K562 (cell line): ENCODE measurements at regions not wholly inside any gene's neighbourhood (a gene's known extent, or its start where the extent isn't known, plus 50 kb on each side); places are given as distances from the start of the nearest gene placed in this dataset.

Source experiments
- ATAC-seq: fragments of 200-7000 bp; cut with Tn5 transposase; 3 replicates; pipeline ENCODE4 v1.9.1; 2020; ENCODE audit warnings: moderate library complexity
- BruUV-seq: library from RNA; stranded (reverse); fragments of 400-500 nt; replicated peaks from 2 replicates; lab custom pipeline; 2021; lab: Mats Ljungman, UMichigan
- CTCF ChIA-PET: fragments of 300-600 bp; formaldehyde crosslinking; extraction: SDS; loops from one replicate; lab custom pipeline; 2021; ENCODE audit warnings: low intra/inter-chr PET ratio; lab: Yijun Ruan, JAX
- POLR2A ChIA-PET: fragments of 300-600, 350-650 bp; sonication (Branson Sonifier 250); formaldehyde crosslinking; extraction: SDS; loops from one replicate; lab custom pipeline; 2021; ENCODE audit warnings: antibody characterized with exemption, inconsistent platforms; lab: Yijun Ruan, JAX
- DNase-seq, 4 experiments: peaks; one replicate each; pipeline versions ENCODE4 v3.0.0 to v3.0.0-alpha.2; 2011 to 2018; ENCODE audit warnings: low spot score in 3 of 4, mixed read lengths in 3 of 4; ENCODE audit errors: extremely low read depth in 1 of 4
- FAIRE-seq: peaks from 2 replicates; lab custom pipeline; 2011; peaks lifted over from hg19 to GRCh38; lab: Jason Lieb, UNC
- H2AFZ ChIP-seq: 2 replicates; pipeline ENCODE4 v1.6.0; 2011; ENCODE audit warnings: low read depth, low read length, control low read depth, inconsistent platforms
- H3K27ac ChIP-seq: fragments of 200-600 bp; 3 replicates; pipeline ENCODE4 v1.8.0; 2011; ENCODE audit warnings: low read depth, mild to moderate bottlenecking, control low read depth, inconsistent platforms, low read length, moderate library complexity, mixed read lengths; ENCODE audit errors: extremely low read depth
- H3K27me3 ChIP-seq, 2 experiments: fragments of 300-600 bp in 1 of 2; 2 replicates in 1 of 2; 3 replicates in 1 of 2; pipeline versions ENCODE4 v1.6.0 to v1.8.0; 2011; ENCODE audit warnings: inconsistent platforms in 2 of 2, low read length in 2 of 2, mild to moderate bottlenecking in 1 of 2, mixed read lengths in 1 of 2, moderate library complexity in 1 of 2; ENCODE audit not compliant: control insufficient read depth in 2 of 2, insufficient read depth in 2 of 2
- H3K36me3 ChIP-seq: fragments of 300-600 bp; 3 replicates; pipeline ENCODE4 v1.8.0; 2011; ENCODE audit warnings: mild to moderate bottlenecking, low read length, inconsistent platforms; ENCODE audit not compliant: control insufficient read depth, insufficient read depth
- H3K4me1 ChIP-seq, 2 experiments: fragments of 200-600 bp in 1 of 2; replicated peaks in 1 of 2; 2 replicates in 1 of 2; 3 replicates in 1 of 2; pipeline versions ENCODE4 v1.5.1 to v1.8.0; 2011; ENCODE audit warnings: inconsistent platforms in 2 of 2, low read length in 2 of 2, mild to moderate bottlenecking in 1 of 2, mixed read lengths in 1 of 2, moderate library complexity in 1 of 2; ENCODE audit not compliant: control insufficient read depth in 2 of 2, insufficient read depth in 2 of 2
- H3K4me2 ChIP-seq: 2 replicates; pipeline ENCODE4 v1.6.1; 2011; ENCODE audit warnings: low read length, control low read depth, inconsistent platforms, mixed read lengths; ENCODE audit not compliant: insufficient read depth
- H3K4me3 ChIP-seq: fragments of 200-600 bp; sonication (generic), shearing (Covaris generic); 2 replicates; pipeline ENCODE4 v1.5.1; 2016; ENCODE audit warnings: control low read depth, inconsistent platforms
- H3K79me2 ChIP-seq: fragments of 200-600 bp; 3 replicates; pipeline ENCODE4 v1.8.0; 2011; ENCODE audit warnings: low read length, inconsistent platforms; ENCODE audit not compliant: control insufficient read depth, insufficient read depth
- H3K9ac ChIP-seq, 2 experiments: 2 replicates each; pipeline versions ENCODE4 v1.6.0 to v1.6.1; 2011; ENCODE audit warnings: low read depth in 2 of 2, low read length in 2 of 2, control low read depth in 1 of 2, inconsistent platforms in 1 of 2, mild to moderate bottlenecking in 1 of 2, mixed read lengths in 1 of 2; ENCODE audit not compliant: insufficient read depth in 1 of 2
- H3K9me1 ChIP-seq: one replicate; pipeline ENCODE4 v1.6.0; 2011; ENCODE audit warnings: inconsistent platforms, mild to moderate bottlenecking, low read length, moderate library complexity; ENCODE audit not compliant: control insufficient read depth, insufficient read depth
- H3K9me3 ChIP-seq: replicated peaks from 2 replicates; pipeline ENCODE4 v1.5.1; 2011; ENCODE audit warnings: low read depth, low read length, inconsistent platforms; ENCODE audit not compliant: control insufficient read depth, insufficient read depth
- H4K20me1 ChIP-seq: replicated peaks from 2 replicates; pipeline ENCODE4 v1.6.1; 2011; ENCODE audit warnings: low read length, inconsistent platforms, mixed read lengths; ENCODE audit not compliant: control insufficient read depth, insufficient read depth
- ARID1B ChIP-seq: fragments of 450-650 bp; IDR thresholded peaks from 2 replicates; pipeline ENCODE4 v1.6.1; 2016; ENCODE audit warnings: antibody characterized with exemption, mild to moderate bottlenecking, inconsistent platforms
- ATF6 ChIP-seq: sonication (generic); formaldehyde crosslinking; IDR thresholded peaks from 2 replicates; pipeline ENCODE4 v1.4.0; 2020; ENCODE audit warnings: mild to moderate bottlenecking, missing genetic modification reagents
- CHD1 ChIP-seq: fragments of 200-600 bp; sonication (generic); IDR thresholded peaks from one replicate; pipeline ENCODE4 v1.6.1; 2012; ENCODE audit warnings: mild to moderate bottlenecking, moderate library complexity, low read length, inconsistent platforms
- ETS2 ChIP-seq: IDR thresholded peaks from 2 replicates; pipeline ENCODE4 v1.6.1; 2016; ENCODE audit warnings: borderline replicate concordance, missing genetic modification characterization, mild to moderate bottlenecking, moderate library complexity, missing compliant biosample characterization; ENCODE audit not compliant: poor library complexity, severe bottlenecking
- GABPB2 ChIP-seq: fragments of 250-450 bp; sonication (Bioruptor Pico); conservative IDR thresholded peaks from 2 replicates; pipeline ENCODE4 v1.5.1; 2021; ENCODE audit warnings: mild to moderate bottlenecking
- MEF2A ChIP-seq: IDR thresholded peaks from 2 replicates; pipeline ENCODE4 v1.6.1; 2011; ENCODE audit warnings: low read depth, mild to moderate bottlenecking, low read length, moderate library complexity; ENCODE audit not compliant: control insufficient read depth
- RBM34 ChIP-seq: fragments of 200-400 bp; formaldehyde crosslinking; IDR thresholded peaks from 2 replicates; pipeline ENCODE4 v1.6.1; 2018; ENCODE audit warnings: low read length, borderline replicate concordance; ENCODE audit not compliant: insufficient read depth
- SMARCC2 ChIP-seq: fragments of 450-650 bp; IDR thresholded peaks from 2 replicates; pipeline ENCODE4 v1.6.1; 2017; ENCODE audit warnings: antibody characterized with exemption, moderate library complexity, mild to moderate bottlenecking, low read depth
- ZKSCAN1 ChIP-seq: fragments of 150-350 bp; IDR thresholded peaks from 2 replicates; pipeline ENCODE4 v1.6.1; 2016; ENCODE audit warnings: low read depth, low read length
- ZNF165 ChIP-seq: fragments of 250-450 bp; sonication (Bioruptor Pico); IDR thresholded peaks from 2 replicates; pipeline ENCODE4 v1.4.0; 2020; ENCODE audit warnings: borderline replicate concordance
- ZNF316 ChIP-seq: fragments of 450-650 bp; IDR thresholded peaks from 2 replicates; pipeline ENCODE4 v1.6.1; 2016
- WGBS: fragments of 100-300 bp; shearing (Covaris generic); methylation state at CpG from one replicate; pipeline ENCODE4 v1.1.6; 2016; ENCODE audit warnings: low coverage, mixed read lengths; ENCODE audit not compliant: insufficient coverage; ENCODE audit errors: missing lambda C conversion rate; 5-methylcytosine and 5-hydroxymethylcytosine counted together
- in situ Hi-C: fragments of 300-500 bp; cut with MboI; formaldehyde crosslinking; loops from 4 replicates; pipeline ENCODE4 v1.15.0; 2018; ENCODE audit warnings: inconsistent platforms, mixed read lengths
- intact Hi-C: fragments of 100-400 bp; cut with micrococcal nuclease; formaldehyde crosslinking; loops from 2 replicates; pipeline ENCODE4 v1.14.2; 2022
- TF ChIP-seq, protein P1 (sequence below): fragments of 450-650 bp; conservative IDR thresholded peaks from 2 replicates; pipeline ENCODE4 v1.6.1; 2016; ENCODE audit warnings: missing genetic modification characterization, low read depth, mild to moderate bottlenecking, control low read depth, missing compliant biosample characterization
- TF ChIP-seq, protein P2 (sequence below): fragments of 450-650 bp; IDR thresholded peaks from 2 replicates; pipeline ENCODE4 v1.6.1; 2016; ENCODE audit warnings: antibody characterized with exemption

GRCh38 chr4:143036443-143036842 is 148.3 kb upstream of the USP38 start (continued):
- TF ChIP-seq ARID1B (no peak), ETS2 (tag) (no peak), ZNF316 (no peak), MEF2A (no peak), ZNF165 (CRISPR knock-in tag) (no peak)

DNA sequence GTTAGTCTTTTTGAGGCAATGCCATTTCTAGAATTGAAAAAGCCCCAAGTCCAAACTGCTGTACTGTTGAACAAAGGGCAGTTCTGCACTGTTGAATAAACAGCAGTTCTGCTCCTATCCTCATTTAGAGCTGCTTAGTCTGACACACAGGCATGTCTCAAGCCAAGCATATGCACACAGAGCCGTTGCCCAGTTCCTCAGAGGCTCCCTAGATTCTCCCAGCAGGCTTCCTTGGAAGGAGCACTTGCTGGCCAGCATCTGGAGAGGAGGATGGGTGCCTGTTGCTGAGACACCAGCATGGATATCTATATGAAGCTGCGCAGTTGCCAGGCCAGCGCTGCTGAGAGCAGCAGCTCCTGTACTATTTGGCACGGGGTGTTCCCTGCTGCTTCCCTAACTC is 138.3 kb upstream of the USP38 start:
- no peak overlapping the region for H3K4me3 ChIP-seq
- H3K36me3 ChIP-seq = no peaks in the 10 kb centered on the region
- FAIRE-seq (no peak), DNase-seq (no peak), ATAC-seq (no peak)
- no TSS peak for BruUV-seq
- H3K27ac ChIP-seq = no peak overlapping the region
- no peak overlapping the region for H2AFZ ChIP-seq
- ChIA-PET POLR2A (no interaction called here), CTCF (no interaction called here)
- intact Hi-C loops = no loop called here
- no peaks in the 10 kb centered on the region for H3K9me3 ChIP-seq
- 0% methylated on average over 4 of the region's 4 CpGs for WGBS
- no peaks in the 10 kb centered on the region for H3K27me3 ChIP-seq
- in situ Hi-C loops = no loop called here
- no peaks in the 10 kb centered on the region for H4K20me1 ChIP-seq
- no peaks in the 10 kb centered on the region for H3K79me2 ChIP-seq
- H3K9ac ChIP-seq = no peak overlapping the region
- no peaks in the 10 kb centered on the region for H3K9me1 ChIP-seq
- no peak overlapping the region for H3K4me2 ChIP-seq
- H3K4me1 ChIP-seq = no peaks in the 10 kb centered on the region
- TF ChIP-seq GABPB2 (CRISPR knock-in tag) = no peak
- TF ChIP-seq RBM34 = no peak
- no peak for TF ChIP-seq CHD1
- TF ChIP-seq, protein P1, sequence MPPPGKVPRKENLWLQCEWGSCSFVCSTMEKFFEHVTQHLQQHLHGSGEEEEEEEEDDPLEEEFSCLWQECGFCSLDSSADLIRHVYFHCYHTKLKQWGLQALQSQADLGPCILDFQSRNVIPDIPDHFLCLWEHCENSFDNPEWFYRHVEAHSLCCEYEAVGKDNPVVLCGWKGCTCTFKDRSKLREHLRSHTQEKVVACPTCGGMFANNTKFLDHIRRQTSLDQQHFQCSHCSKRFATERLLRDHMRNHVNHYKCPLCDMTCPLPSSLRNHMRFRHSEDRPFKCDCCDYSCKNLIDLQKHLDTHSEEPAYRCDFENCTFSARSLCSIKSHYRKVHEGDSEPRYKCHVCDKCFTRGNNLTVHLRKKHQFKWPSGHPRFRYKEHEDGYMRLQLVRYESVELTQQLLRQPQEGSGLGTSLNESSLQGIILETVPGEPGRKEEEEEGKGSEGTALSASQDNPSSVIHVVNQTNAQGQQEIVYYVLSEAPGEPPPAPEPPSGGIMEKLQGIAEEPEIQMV (tag) = no peak
- no peak for TF ChIP-seq ZKSCAN1
- no peak for TF ChIP-seq SMARCC2
- no peak for TF ChIP-seq ATF6 (CRISPR knock-in tag)
- TF ChIP-seq, protein P2, sequence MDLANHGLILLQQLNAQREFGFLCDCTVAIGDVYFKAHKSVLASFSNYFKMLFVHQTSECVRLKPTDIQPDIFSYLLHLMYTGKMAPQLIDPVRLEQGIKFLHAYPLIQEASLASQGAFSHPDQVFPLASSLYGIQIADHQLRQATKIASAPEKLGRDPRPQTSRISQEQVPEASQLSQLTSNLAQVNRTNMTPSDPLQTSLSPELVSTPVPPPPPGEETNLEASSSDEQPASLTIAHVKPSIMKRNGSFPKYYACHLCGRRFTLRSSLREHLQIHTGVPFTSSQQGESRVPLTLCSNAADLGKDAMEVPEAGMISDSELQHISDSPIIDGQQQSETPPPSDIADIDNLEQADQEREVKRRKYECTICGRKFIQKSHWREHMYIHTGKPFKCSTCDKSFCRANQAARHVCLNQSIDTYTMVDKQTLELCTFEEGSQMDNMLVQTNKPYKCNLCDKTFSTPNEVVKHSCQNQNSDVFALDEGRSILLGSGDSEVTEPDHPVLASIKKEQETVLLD = no peak
